Daoy (cell line): ENCODE measurements at regions not wholly inside any gene's neighbourhood (a gene's known extent, or its start where the extent isn't known, plus 50 kb on each side); places are given as distances from the start of the nearest gene placed in this dataset.
"Not testable (repeated sequence)": the region's sequence is repeated elsewhere in the genome, so short reads cannot be mapped to it uniquely, and the experiment has no call there.

Source experiments
- DNase-seq: peaks from one replicate; pipeline ENCODE4 v3.0.0-alpha.2; 2015; ENCODE audit warnings: low read depth

DNA sequence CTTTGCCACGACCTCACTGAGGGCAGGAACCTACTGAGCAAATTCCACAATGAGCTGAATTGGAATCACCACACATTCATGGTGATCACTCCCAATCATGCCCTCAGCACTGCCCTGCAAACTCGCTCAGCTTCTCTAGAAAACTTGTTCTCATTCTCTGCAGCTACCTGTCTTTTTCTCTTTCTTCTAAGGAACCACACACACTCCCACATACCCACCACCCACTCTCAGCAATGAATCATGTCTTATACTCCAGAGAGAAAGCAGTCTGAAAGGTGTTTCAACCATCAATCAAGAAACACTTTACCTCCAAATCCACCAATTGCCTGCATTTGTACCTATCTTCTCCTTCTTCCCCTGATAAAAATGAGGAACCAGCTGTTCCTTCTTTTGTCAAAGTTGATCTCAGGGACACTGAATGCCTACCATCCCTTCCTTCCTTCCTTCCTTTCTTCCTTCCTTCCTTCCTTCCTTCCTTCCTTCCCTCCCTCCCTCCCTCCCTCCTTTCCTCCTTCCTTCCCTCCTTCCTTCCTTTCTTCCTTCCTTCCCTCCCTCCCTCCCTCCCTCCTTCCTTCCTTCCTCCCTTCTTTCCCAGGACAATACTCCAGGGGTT, 84.6 kb upstream of the SGK1 start:
- no peak for DNase-seq

DNA sequence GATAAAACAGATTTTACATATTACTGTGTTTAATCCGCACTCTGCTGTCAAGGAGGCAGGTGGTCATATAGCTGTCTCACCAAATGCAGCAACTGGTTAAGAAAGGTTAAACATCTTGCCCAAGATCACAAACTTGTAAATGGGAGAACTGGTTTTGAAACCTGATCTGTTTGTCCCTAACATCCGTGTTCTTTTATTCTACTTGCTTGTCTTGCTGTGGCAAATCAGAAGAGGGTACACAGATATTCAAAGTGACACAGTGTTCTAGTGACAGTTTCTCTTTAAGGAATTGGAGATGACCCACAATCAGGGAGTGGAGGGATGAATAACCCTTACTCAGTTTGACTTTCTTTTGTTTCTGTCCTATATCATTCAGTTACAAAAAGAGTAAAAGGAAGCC, 83.0 kb upstream of the SGK1 start:
- no peak for DNase-seq

DNA sequence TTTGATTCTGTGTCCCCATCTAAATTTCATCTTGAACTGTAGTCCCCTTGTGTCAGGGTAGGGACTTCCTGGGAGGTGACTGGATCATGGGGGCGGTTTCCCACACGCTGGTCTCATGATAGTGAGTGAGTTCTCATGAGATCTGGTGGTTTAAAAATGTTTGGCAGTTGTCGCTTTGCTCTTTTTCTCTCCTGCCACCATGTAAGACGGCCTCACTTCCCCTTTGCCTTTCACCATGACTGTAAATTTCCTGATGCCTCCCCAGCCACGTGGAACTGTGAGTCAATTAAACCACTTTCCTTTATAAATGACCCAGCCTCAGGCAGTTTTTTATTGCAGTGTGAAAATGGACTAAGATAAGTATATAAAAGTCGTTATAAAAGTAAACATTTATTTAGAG, 80.5 kb upstream of the SGK1 start:
- peak; percentile 36 for DNase-seq

DNA sequence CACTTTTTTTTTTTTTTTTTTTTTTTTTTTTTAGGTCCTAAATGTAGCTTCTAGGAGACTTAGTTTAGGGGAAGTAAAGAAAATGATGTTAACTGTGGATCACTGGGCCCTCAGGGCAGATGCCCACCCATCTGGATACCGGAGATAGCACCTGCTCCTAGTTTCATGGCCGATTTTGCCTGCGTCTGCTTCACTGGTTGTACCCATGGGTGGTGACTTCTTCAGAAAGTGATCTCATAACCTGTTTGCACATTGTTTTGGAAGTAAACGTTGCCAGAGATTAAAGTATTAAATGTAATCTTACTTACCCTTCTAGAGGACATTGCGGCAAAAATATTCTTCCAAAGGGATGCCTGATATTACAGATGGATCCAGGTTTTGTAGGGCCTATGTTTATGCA, 79.8 kb upstream of the SGK1 start:
- DNase-seq = no peak

DNA sequence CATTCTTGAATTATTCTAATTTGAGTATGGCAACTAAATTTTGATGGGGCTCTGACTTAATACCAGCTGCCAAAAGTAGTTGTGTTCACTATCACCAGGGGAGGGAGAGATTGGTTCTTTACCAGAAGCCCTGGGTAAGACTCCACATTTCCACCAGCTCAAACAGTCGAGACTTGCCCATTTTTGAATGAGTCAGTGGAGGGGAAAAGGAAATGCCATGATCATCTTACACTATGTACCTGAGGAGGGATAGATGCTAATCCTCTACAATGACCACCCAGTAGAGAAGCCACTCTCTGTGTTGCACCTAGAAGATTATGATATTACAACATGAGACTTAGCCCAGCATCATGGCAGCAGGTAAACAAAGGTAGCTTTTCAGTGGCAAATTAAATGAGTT, 77.0 kb upstream of the SGK1 start:
- DNase-seq = no peak

DNA sequence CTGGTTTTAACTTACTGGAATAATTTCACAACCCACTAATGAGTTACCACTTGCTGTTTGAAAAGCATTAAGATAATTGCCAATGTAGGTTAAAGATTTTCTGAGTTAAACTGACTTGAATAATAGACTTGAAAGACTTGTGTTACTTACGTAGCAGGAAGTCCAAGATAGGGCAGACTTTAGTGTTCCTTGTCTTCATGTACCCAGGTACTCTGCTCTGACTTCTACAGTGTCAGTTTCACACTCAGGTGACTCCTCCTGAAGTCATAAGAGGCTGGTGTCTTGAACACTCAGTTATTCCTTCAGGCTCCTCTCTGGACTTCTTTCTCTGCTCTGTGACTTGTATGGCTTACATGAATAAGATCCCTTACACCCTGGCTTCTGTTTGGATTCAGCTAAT, 76.3 kb upstream of the SGK1 start:
- no peak for DNase-seq

DNA sequence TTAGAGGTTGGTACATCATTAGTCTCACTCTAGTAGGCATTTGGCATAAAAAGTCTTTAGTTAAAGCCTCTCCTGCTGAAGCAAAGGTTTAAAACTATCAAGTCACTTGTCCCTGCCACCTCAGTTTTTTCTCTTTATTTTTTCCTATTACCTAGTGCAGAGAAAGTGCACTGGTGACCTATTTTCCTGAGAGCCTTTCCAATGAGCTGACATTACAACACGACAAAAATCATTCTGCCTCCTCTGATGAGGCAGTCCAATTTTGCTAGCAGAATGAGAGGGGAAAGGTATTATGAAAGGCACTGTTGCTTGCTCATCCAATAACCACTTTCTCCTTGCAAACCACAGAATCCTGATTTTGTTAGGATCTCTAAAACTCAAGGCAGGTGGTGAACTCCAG, 73.3 kb upstream of the SGK1 start:
- DNase-seq = no peak

DNA sequence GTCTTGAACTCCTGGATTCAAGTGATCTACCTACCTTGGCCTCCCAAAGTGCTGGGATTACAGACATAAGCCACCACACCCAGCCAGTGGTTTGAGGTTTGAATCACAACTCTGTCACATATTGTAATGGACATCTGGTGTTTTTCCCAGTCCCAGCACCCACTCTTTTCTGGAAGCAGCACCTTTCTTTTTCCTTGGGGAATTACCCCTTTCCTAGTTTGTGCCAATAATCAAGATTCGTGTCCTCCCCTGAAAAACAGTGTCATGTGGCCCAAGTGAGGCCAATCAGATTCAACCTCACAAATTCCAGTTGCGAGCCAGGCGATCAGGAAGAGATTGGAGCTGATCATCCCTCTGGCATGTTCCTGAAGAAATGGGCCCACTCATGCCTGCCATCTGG, 71.7 kb upstream of the SGK1 start:
- DNase-seq = no peak

DNA sequence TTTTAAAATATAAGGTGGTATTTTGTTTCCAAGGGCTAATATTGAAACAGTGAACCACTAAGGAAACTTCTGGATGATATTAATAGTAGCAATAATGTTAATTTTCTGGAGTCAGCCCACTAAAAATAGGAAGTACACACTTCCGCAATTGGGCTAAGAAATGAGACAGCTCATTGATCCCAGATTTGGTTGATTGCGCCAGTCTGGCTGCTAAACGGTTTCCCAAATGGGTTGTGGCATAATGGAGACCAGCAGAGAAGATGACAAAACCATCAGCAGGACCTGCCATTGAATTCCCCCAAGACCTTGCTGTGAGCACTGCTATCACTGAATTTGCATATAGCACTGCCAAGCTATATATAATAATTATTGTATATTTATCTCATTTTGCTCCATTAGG, 71.2 kb upstream of the SGK1 start:
- no peak for DNase-seq

DNA sequence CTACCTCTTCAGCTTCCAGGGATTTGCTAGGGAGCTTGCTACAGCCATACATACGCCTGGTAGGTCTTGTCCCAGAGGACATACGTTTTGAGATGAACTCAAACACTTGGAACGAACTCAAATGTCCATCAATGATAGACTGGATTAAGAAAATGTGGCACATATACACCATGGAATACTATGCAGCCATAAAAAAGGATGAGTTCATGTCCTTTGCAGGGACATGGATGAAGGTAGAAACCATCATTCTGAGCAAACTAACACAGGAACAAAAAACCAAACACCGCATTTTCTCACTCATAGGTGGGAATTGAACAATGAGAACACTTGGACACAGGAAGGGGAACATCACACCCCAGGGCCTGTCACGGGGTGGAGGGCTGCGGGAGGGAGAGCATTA, 68.6 kb upstream of the SGK1 start:
- not testable (repeated sequence) for DNase-seq

DNA sequence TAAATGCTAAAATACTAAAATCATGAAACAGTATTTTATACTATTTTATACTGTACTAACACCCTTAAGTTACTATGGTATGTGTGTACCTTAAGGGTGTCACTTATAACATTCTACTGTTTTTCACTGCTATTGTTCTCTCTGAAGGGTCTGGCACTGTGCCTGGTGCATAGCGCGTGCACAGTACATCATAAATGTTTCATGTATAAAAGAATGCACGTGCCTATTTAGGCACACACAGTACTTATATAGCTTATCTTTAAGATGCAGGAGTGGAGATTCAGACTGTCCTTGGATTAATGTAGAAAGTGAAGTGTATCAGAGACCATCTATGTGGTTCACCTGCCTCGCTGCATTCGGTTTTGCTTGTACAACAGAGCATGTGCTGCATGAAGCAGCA, 64.0 kb upstream of the SGK1 start:
- DNase-seq = no peak

DNA sequence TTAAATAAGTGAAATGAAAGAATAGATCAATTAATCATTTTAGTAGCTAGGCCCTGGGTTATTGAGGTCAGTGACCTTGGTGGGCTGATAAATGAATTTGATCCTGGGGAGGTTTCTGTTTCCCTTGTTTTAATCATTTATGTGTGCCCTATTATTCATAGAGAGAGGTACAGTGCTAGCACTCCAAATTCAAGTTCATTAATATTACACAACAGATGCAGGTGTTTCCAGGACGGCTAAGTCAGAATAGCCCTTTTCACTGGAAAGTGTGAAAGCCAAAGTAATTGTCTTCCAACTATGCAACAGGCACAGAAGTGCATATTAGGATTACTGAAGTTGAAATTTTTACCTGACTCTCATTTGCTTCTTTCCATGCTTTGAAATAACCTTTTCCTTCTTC, 61.7 kb upstream of the SGK1 start:
- DNase-seq = no peak

DNA sequence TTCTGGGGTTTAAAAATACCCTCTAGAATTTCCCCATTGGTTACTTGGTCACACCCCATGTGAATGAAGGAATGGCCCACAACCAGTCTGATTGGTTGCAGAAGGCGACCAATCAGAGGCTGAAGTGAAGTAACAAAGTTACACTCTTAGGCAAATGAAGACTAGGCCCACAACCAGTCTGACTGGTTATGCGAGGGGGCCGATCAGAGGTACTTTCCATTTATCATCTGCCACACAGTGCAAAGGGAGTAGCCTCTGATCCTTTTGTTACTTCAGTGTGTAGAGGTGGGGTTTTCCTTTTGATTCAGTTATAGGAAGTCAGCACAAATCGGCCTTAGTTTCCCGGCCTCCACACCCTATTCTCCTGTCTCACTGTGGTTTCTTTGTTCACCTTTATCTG, 61.2 kb upstream of the SGK1 start:
- DNase-seq = no peak

DNA sequence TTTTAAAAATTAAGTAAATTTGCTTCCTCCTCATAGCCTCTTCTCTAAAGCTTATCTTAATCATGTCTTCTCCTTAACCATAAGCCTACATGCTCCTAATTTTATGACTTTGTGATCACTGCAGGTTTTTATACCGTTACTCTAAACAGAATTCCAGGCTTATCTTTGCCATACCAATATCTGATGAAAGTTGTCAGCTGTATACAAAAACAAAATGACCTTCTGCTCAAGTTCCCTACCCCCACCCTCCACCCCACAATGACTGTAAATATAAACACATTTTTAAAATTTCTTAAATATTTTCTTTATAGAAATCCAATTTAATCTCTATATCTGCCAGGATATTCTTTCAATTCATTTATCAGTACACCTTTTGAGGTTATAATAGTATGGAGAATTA, 60.5 kb upstream of the SGK1 start:
- DNase-seq = no peak

DNA sequence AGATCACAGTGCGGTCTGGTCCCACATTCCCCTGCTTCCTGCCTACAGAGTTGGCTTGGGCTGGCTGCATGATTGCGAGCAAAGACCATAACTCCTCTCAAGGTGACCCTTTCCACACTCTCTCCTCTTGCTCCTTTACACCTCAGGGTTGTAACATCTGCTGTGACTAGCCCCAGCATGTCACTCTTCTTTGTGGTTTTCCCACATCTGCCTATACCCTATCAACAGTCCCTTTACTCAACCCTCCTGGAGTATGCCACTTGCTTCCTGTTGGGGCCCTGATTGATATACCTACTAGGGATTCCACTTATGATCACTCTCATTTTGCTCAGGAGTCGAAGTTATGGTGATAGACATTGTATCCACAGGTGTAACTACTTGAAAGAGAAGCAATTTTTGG, 58.9 kb upstream of the SGK1 start:
- DNase-seq = no peak

DNA sequence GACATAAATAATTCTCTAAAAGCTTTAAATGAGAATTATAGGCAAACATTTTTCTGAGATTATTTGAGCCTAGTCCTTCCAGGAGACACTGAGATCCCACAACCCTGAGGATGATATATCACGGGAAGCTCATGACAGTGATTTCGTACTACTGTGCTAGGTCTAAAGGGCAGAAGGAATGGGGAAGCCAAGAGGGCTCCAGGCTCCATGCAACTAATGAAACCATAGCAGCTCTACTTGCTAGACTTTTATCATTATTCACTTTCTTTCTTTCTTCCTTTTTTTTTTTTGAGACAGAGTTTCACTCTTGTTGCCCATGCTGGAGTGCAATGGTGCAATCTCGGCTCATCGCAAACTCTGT, 57.3 kb upstream of the SGK1 start:
- DNase-seq = no peak

DNA sequence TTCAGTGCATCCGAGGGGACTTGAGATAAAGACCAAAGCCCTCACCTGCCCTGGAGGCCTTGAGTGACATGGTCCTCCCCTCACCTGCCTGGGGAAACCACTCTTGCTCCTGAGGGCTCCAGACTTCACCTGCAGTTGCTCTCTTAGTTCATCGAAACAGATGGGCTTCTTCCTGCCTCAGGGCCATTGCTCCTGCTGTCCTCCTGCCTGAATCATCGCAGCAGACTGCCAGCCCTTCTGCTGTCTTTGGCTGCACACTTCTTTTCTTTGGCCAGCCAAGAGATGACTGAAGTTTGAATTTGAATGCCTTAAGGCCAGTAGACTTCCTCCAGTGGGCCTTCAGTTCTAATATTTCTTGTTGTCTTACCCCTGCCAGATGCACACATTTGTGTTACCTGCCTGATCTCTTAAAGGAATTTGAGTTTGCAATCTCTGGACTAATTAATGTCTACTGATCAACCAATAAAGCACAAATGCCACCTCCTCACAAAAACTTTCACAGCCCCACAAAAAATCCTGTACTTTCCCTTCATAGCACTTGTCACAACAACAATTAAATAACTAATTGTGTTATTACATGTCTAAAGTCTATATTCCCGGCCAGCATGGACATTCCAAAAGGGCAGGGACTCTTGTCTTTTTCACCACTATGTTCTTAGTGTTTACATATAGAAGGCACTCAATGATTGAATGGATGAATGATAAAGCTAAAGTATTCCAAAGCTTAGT, 56.7 kb upstream of the SGK1 start:
- peak; percentile 51 for DNase-seq

DNA sequence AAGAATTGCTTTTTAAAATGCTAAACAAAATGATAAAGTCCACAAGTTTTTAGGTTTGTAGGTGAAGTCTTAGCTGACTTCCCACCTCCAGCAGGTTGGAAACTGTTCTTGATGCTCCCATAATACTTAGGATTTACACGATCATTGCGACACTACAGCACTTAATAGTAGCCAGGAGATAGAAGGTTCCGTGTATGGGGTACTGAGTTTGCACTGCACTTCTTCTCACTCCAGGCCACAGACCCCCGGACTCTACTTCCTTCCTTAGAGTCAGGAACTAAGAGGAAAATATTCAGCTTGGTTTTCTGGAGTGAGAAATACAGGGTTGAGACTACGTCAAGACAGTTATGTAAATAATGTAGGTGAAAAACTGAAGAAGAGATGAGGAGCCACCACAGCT, 56.1 kb upstream of the SGK1 start:
- DNase-seq = no peak

DNA sequence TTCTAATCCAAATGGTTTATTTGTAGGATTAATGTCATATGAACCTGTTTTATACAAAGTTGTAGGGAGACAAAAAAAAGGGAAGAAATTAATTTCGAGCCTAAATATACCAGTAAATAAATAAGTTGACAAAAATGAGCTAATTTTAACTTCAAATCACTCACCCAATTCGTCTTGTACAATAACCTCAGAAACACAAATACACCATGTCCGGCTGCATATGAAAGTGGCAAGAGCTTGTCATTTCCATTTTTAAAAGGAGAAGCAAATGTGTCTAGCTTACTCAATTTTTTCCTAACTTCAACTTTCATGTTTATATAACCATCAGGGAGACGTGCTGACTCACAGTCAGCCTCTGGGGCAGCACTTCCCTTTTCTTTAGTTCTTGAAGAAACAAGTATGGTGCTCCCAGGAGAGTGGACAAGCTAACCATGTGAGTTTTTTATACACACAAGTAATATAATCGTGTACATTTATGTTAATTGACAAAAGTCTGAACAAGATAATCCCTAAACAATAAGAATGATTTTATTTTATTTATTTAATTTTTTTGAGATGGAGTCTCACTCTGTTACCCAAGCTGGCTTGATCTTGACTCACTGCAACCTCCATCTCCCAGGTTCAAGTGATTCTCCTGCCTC, 55.5 kb upstream of the SGK1 start:
- peak; percentile 72 for DNase-seq

DNA sequence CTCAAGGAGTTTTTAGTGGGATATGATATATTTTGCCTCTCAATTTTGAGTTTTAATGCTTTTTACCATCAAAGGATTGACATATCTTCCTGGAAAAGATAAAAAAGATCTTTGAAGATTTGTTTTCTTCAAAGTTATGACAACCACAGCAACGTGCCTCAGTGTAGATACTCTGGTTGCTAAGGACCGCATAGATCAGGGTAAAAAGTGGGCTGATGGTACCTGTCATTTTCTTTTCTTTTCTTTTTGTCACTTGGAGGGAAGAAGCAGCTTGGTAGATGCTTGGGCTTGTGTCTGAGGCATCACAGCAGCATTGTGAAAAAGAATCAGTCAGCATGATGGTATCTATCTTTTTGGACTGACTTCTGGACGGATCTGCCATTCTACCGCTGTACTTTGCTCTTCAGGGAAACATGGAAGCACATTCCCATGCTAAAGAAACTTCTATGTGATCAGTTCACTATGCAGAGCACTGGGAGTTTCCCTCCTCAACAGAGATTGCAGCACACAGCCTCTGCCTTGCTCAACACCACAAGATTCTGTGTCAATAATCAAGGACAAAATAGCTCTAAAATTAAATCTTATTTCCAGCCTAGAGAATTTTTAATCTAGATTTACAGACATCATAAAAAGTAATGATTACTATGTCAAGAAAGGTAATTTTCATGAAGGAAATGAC, 54.8 kb upstream of the SGK1 start:
- DNase-seq = no peak

DNA sequence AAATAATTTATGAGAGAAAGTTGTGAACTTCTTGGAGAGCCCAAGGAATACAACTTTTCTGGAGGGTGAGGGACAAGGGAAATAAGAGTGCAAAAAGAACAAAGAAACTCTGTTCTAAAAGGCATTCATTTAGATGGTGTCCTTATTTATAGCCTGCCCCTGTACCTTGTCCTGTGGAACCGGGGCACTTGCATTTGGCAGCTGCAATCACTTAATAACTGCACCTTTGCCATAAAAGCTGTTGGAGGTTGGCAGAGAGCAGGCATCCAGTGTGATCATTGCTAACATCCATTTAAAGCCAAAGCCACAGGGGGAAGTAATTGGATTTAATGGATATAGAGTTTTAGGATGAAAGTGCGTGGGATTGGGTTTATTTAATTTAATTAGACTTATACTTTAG, 50.8 kb upstream of the SGK1 start:
- DNase-seq = no peak
